HG03469 (cell line): ENCODE measurements at regions not wholly inside any gene's neighbourhood (a gene's known extent, or its start where the extent isn't known, plus 50 kb on each side); places are given as distances from the start of the nearest gene placed in this dataset.

Experiments used
- ATAC-seq: cut with Tn5 transposase; IDR thresholded peaks from one replicate; pipeline ENCODE4 v1.9.1; 2021; ENCODE audit warnings: mild to moderate bottlenecking, moderate library complexity, moderate number of reproducible peaks; ENCODE audit not compliant: unreplicated experiment

- no peak for ATAC-seq
Measured at GRCh38 chr5:91712718-91713117, 329.6 kb upstream of the ARRDC3 start.

- no peak for ATAC-seq
Measured at GRCh38 chr5:91707521-91707841, 324.4 kb upstream of the ARRDC3 start.

GRCh38 chr5:91706785-91707520 is 323.8 kb upstream of the ARRDC3 start:
- ATAC-seq = no peak

- ATAC-seq = no peak
Measured at GRCh38 chr5:91703128-91703527, 320.0 kb upstream of the ARRDC3 start.

- ATAC-seq = no peak
Measured at GRCh38 chr5:91699429-91699828, 316.3 kb upstream of the ARRDC3 start.

- ATAC-seq = no peak
Measured at GRCh38 chr5:91691592-91691991, 308.5 kb upstream of the ARRDC3 start.

GRCh38 chr5:91690921-91691320 is 307.8 kb upstream of the ARRDC3 start:
- ATAC-seq = no peak

- ATAC-seq = no peak
Measured at GRCh38 chr5:91687430-91687829, 304.3 kb upstream of the ARRDC3 start.

GRCh38 chr5:91684625-91685024 is 301.5 kb upstream of the ARRDC3 start:
- no peak for ATAC-seq

- ATAC-seq = no peak
Measured at GRCh38 chr5:91670563-91670962, 287.4 kb upstream of the ARRDC3 start.

GRCh38 chr5:91670122-91670521 is 287.0 kb upstream of the ARRDC3 start:
- no peak for ATAC-seq

GRCh38 chr5:91668261-91668660 is 285.1 kb upstream of the ARRDC3 start:
- no peak for ATAC-seq

- ATAC-seq = no peak
Measured at GRCh38 chr5:91652678-91653077, 269.6 kb upstream of the ARRDC3 start.

- no peak for ATAC-seq
Measured at GRCh38 chr5:91651704-91652103, 268.6 kb upstream of the ARRDC3 start.

- ATAC-seq = no peak
Measured at GRCh38 chr5:91645347-91645746, 262.2 kb upstream of the ARRDC3 start.

GRCh38 chr5:91643797-91644196 is 260.7 kb upstream of the ARRDC3 start:
- ATAC-seq = no peak

GRCh38 chr5:91642581-91642980 is 259.5 kb upstream of the ARRDC3 start:
- ATAC-seq = no peak

GRCh38 chr5:91641730-91642350 is 258.7 kb upstream of the ARRDC3 start:
- ATAC-seq = no peak

- ATAC-seq = no peak
Measured at GRCh38 chr5:91639744-91640143, 256.6 kb upstream of the ARRDC3 start.

GRCh38 chr5:91638010-91638409 is 254.9 kb upstream of the ARRDC3 start:
- no peak for ATAC-seq

- ATAC-seq = no peak
Measured at GRCh38 chr5:91635950-91636734, 253.0 kb upstream of the ARRDC3 start.

GRCh38 chr5:91632871-91633270 is 249.8 kb upstream of the ARRDC3 start:
- no peak for ATAC-seq
